CD4-positive, CD25-positive, alpha-beta regulatory T cell (primary cell): ENCODE measurements at regions not wholly inside any gene's neighbourhood (a gene's known extent, or its start where the extent isn't known, plus 50 kb on each side); places are given as distances from the start of the nearest gene placed in this dataset.

Experiments
- ATAC-seq, 2 donors: fragments of 150-1000 bp; cut with Tn5 transposase; one replicate each; pipeline ENCODE4 v1.10.0; 2021; ENCODE audit warnings: low read depth in 2 of 2, moderate number of reproducible peaks in 2 of 2, moderate library complexity in 1 of 2
- DNase-seq, 3 donors: peaks; one replicate each; pipeline versions ENCODE4 v3.0.0 to v3.0.0-alpha.2; 2012 to 2022; ENCODE audit warnings: mixed read lengths in 1 of 3
- H3K27ac ChIP-seq: one replicate; pipeline ENCODE4 v1.7.0; 2013; ENCODE audit warnings: mild to moderate bottlenecking, low read length; ENCODE audit not compliant: insufficient read depth, poor library complexity, severe bottlenecking
- H3K27me3 ChIP-seq: one replicate; pipeline ENCODE4 v1.7.0; 2013; ENCODE audit warnings: low read length; ENCODE audit not compliant: control insufficient read depth, insufficient read depth
- H3K36me3 ChIP-seq: one replicate; pipeline ENCODE4 v1.7.0; 2013; ENCODE audit warnings: mild to moderate bottlenecking, low read length, moderate library complexity; ENCODE audit not compliant: control insufficient read depth, insufficient read depth
- H3K4me1 ChIP-seq: 2 replicates; pipeline ENCODE4 v1.7.0; 2013; ENCODE audit warnings: mild to moderate bottlenecking, low read length; ENCODE audit not compliant: insufficient read depth, control insufficient read depth, poor library complexity, severe bottlenecking
- H3K4me3 ChIP-seq: one replicate; pipeline ENCODE4 v1.7.0; 2013; ENCODE audit warnings: low read depth, mild to moderate bottlenecking, low read length, moderate library complexity
- H3K9me3 ChIP-seq, 2 experiments: 1 replicate in 1 of 2; 2 replicates in 1 of 2; pipeline ENCODE4 v1.7.0; 2013; ENCODE audit warnings: low read length in 2 of 2, mild to moderate bottlenecking in 1 of 2, moderate library complexity in 1 of 2; ENCODE audit not compliant: control insufficient read depth in 2 of 2
- H3K27ac Mint-ChIP-seq, 3 donors: one replicate each; pipeline ENCODE4 v1.8.0; 2020 to 2022; ENCODE audit warnings: mild to moderate bottlenecking in 3 of 3, mixed read lengths in 3 of 3, moderate library complexity in 2 of 3
- H3K27me3 Mint-ChIP-seq: one replicate; pipeline ENCODE4 v1.8.0; 2022; ENCODE audit warnings: mild to moderate bottlenecking, mixed read lengths
- H3K36me3 Mint-ChIP-seq: one replicate; pipeline ENCODE4 v1.8.0; 2020; ENCODE audit warnings: mixed read lengths
- H3K4me1 Mint-ChIP-seq, 4 donors: one replicate each; pipeline ENCODE4 v1.8.0; 2020 to 2022; ENCODE audit warnings: mixed read lengths in 4 of 4, mild to moderate bottlenecking in 1 of 4
- H3K4me3 Mint-ChIP-seq, 4 donors: one replicate each; pipeline ENCODE4 v1.8.0; 2020 to 2022; ENCODE audit warnings: mild to moderate bottlenecking in 4 of 4, mixed read lengths in 4 of 4, moderate library complexity in 3 of 4
- H3K9me3 Mint-ChIP-seq, 7 donors: one replicate each; pipeline ENCODE4 v1.8.0; 2020 to 2022; ENCODE audit warnings: mixed read lengths in 7 of 7, mild to moderate bottlenecking in 3 of 7, moderate library complexity in 2 of 7

- Mint-ChIP-seq H3K36me3 (no peaks in the 10 kb centered on the region), H3K9me3 (peaks cover 0 to 6% (median 1%) of the 10 kb centered on the region in 7 donors), H3K4me1 (no peaks in the 10 kb centered on the region), H3K4me3 (no peak overlapping the region), H3K27ac (no peak overlapping the region), H3K27me3 (no peaks in the 10 kb centered on the region)
- Histone ChIP-seq H3K9me3 (no peaks in the 10 kb centered on the region), H3K36me3 (no peaks in the 10 kb centered on the region), H3K4me1 (no peaks in the 10 kb centered on the region), H3K27ac (no peak overlapping the region), H3K27me3 (no peaks in the 10 kb centered on the region), H3K4me3 (no peak overlapping the region)
- ATAC-seq (no peak), DNase-seq (no peak)
Observed at GRCh38 chr4:11857881-11858280, 429.2 kb upstream of the HS3ST1 start.

GRCh38 chr4:11847167-11847566 is 418.5 kb upstream of the HS3ST1 start:
- Mint-ChIP-seq H3K9me3 (peaks cover 0 to 6% (median 0%) of the 10 kb centered on the region in 7 donors), H3K4me3 (no peak overlapping the region), H3K27me3 (no peaks in the 10 kb centered on the region), H3K36me3 (no peaks in the 10 kb centered on the region), H3K4me1 (no peaks in the 10 kb centered on the region), H3K27ac (no peak overlapping the region)
- ATAC-seq (no peak), DNase-seq (no peak)
- H3K27ac ChIP-seq: no peak overlapping the region
- H3K4me1 ChIP-seq: no peaks in the 10 kb centered on the region
- H3K9me3 ChIP-seq: no peaks in the 10 kb centered on the region
- no peaks in the 10 kb centered on the region for H3K27me3 ChIP-seq
- no peak overlapping the region for H3K4me3 ChIP-seq
- H3K36me3 ChIP-seq: no peaks in the 10 kb centered on the region

- H3K27me3 Mint-ChIP-seq: no peaks in the 10 kb centered on the region
- ATAC-seq: no peak
- Histone ChIP-seq H3K4me1 (no peaks in the 10 kb centered on the region), H3K9me3 (no peaks in the 10 kb centered on the region), H3K4me3 (no peak overlapping the region), H3K27me3 (no peaks in the 10 kb centered on the region), H3K27ac (no peak overlapping the region), H3K36me3 (no peaks in the 10 kb centered on the region)
- DNase-seq: no peak
- no peaks in the 10 kb centered on the region for H3K36me3 Mint-ChIP-seq
- H3K4me3 Mint-ChIP-seq: no peak overlapping the region
- peaks cover 0 to 7% (median 3%) of the 10 kb centered on the region in 7 donors for H3K9me3 Mint-ChIP-seq
- no peak overlapping the region for H3K27ac Mint-ChIP-seq
- no peaks in the 10 kb centered on the region for H3K4me1 Mint-ChIP-seq
Observed at GRCh38 chr4:11843927-11844326, 415.2 kb upstream of the HS3ST1 start.

GRCh38 chr4:11843340-11843739 is 414.6 kb upstream of the HS3ST1 start:
- no peaks in the 10 kb centered on the region for H3K4me1 Mint-ChIP-seq
- ATAC-seq (no peak), DNase-seq (no peak)
- no peaks in the 10 kb centered on the region for H3K27me3 Mint-ChIP-seq
- H3K27ac Mint-ChIP-seq: no peak overlapping the region
- H3K4me3 Mint-ChIP-seq: no peak overlapping the region
- H3K4me1 ChIP-seq: no peaks in the 10 kb centered on the region
- H3K36me3 ChIP-seq: no peaks in the 10 kb centered on the region
- no peaks in the 10 kb centered on the region for H3K9me3 ChIP-seq
- peaks cover 0 to 7% (median 3%) of the 10 kb centered on the region in 7 donors for H3K9me3 Mint-ChIP-seq
- no peaks in the 10 kb centered on the region for H3K27me3 ChIP-seq
- no peaks in the 10 kb centered on the region for H3K36me3 Mint-ChIP-seq
- H3K27ac ChIP-seq: no peak overlapping the region
- no peak overlapping the region for H3K4me3 ChIP-seq

- H3K27me3 Mint-ChIP-seq: no peaks in the 10 kb centered on the region
- ATAC-seq (no peak), DNase-seq (no peak)
- no peaks in the 10 kb centered on the region for H3K4me1 Mint-ChIP-seq
- H3K27ac Mint-ChIP-seq: no peak overlapping the region
- H3K36me3 ChIP-seq: no peaks in the 10 kb centered on the region
- H3K36me3 Mint-ChIP-seq: no peaks in the 10 kb centered on the region
- H3K27me3 ChIP-seq: no peaks in the 10 kb centered on the region
- H3K9me3 Mint-ChIP-seq: peaks cover 0 to 7% (median 3%) of the 10 kb centered on the region in 7 donors
- no peaks in the 10 kb centered on the region for H3K4me1 ChIP-seq
- no peaks in the 10 kb centered on the region for H3K9me3 ChIP-seq
- H3K4me3 ChIP-seq: no peak overlapping the region
- no peak overlapping the region for H3K27ac ChIP-seq
- no peak overlapping the region for H3K4me3 Mint-ChIP-seq
Observed at GRCh38 chr4:11842620-11843263, 414.0 kb upstream of the HS3ST1 start.

- Mint-ChIP-seq H3K27me3 (no peaks in the 10 kb centered on the region), H3K36me3 (no peaks in the 10 kb centered on the region), H3K27ac (peak overlapping the region in 1 of 3 donors; percentile 3), H3K4me3 (no peak overlapping the region), H3K9me3 (peaks cover 0 to 13% (median 4%) of the 10 kb centered on the region in 7 donors), H3K4me1 (no peaks in the 10 kb centered on the region)
- Histone ChIP-seq H3K27me3 (no peaks in the 10 kb centered on the region), H3K36me3 (no peaks in the 10 kb centered on the region), H3K9me3 (no peaks in the 10 kb centered on the region), H3K4me3 (no peak overlapping the region), H3K4me1 (no peaks in the 10 kb centered on the region), H3K27ac (no peak overlapping the region)
- DNase-seq (no peak), ATAC-seq (no peak)
Observed at GRCh38 chr4:11839889-11840288, 411.2 kb upstream of the HS3ST1 start.

- no peaks in the 10 kb centered on the region for H3K36me3 ChIP-seq
- ATAC-seq: no peak
- H3K9me3 Mint-ChIP-seq: peaks cover 0 to 3% (median 0%) of the 10 kb centered on the region in 7 donors
- no peak overlapping the region for H3K27ac ChIP-seq
- no peaks in the 10 kb centered on the region for H3K27me3 Mint-ChIP-seq
- H3K27me3 ChIP-seq: no peaks in the 10 kb centered on the region
- H3K4me1 Mint-ChIP-seq: peaks cover 0 to 2% (median 0%) of the 10 kb centered on the region in 4 donors
- no peak overlapping the region for H3K27ac Mint-ChIP-seq
- H3K36me3 Mint-ChIP-seq: no peaks in the 10 kb centered on the region
- no peaks in the 10 kb centered on the region for H3K4me1 ChIP-seq
- H3K4me3 Mint-ChIP-seq: no peak overlapping the region
- DNase-seq: no peak
- H3K9me3 ChIP-seq: no peaks in the 10 kb centered on the region
- no peak overlapping the region for H3K4me3 ChIP-seq
Observed at GRCh38 chr4:11831739-11832138, 403.0 kb upstream of the HS3ST1 start.

- Histone ChIP-seq H3K27ac (no peak overlapping the region), H3K36me3 (no peaks in the 10 kb centered on the region), H3K27me3 (no peaks in the 10 kb centered on the region), H3K4me1 (no peaks in the 10 kb centered on the region), H3K9me3 (no peaks in the 10 kb centered on the region), H3K4me3 (no peak overlapping the region)
- Mint-ChIP-seq H3K4me3 (no peak overlapping the region), H3K36me3 (no peaks in the 10 kb centered on the region), H3K4me1 (no peaks in the 10 kb centered on the region), H3K27ac (no peak overlapping the region), H3K9me3 (peaks cover under 1 to 9% (median 4%) of the 10 kb centered on the region in 7 donors), H3K27me3 (no peaks in the 10 kb centered on the region)
- DNase-seq (no peak), ATAC-seq (no peak)
Observed at GRCh38 chr4:11824566-11824965, 395.9 kb upstream of the HS3ST1 start.
